Cardiac muscle cell (in vitro differentiated cells and primary cell): ENCODE measurements at regions not wholly inside any gene's neighbourhood (a gene's known extent, or its start where the extent isn't known, plus 50 kb on each side); places are given as distances from the start of the nearest gene placed in this dataset.

ENCODE experiments used
- DNase-seq, 2 donors: peaks; one replicate each; pipeline versions ENCODE4 v3.0.0 to v3.0.0-alpha.2; 2010 to 2017; ENCODE audit warnings: low read depth in 1 of 2, low spot score in 1 of 2
- H3K27ac ChIP-seq: fragments of 200-600 bp; sonication (generic); 2 replicates; pipeline ENCODE4 v1.5.1; 2016
- H3K27me3 ChIP-seq: fragments of 200-600 bp; sonication (generic); 2 replicates; pipeline ENCODE4 v1.6.0; 2016; ENCODE audit warnings: control low read depth
- H3K36me3 ChIP-seq: fragments of 200-600 bp; sonication (generic); 2 replicates; pipeline ENCODE4 v1.5.1; 2016; ENCODE audit warnings: control low read depth
- H3K4me1 ChIP-seq: fragments of 200-600 bp; sonication (generic); 2 replicates; pipeline ENCODE4 v1.8.1; 2017; ENCODE audit warnings: low read depth, mild to moderate bottlenecking, mixed run types
- H3K4me3 ChIP-seq: fragments of 200-600 bp; sonication (generic); 2 replicates; pipeline ENCODE4 v1.5.1; 2016; ENCODE audit warnings: mild to moderate bottlenecking
- H3K9me3 ChIP-seq: fragments of 200-600 bp; sonication (generic); 2 replicates; pipeline ENCODE4 v1.5.1; 2017; ENCODE audit warnings: low read depth, mild to moderate bottlenecking, control low read depth
- TF ChIP-seq, protein P1 (sequence below): IDR thresholded peaks from 2 replicates; pipeline ENCODE4 v1.5.1; 2012; ENCODE audit warnings: low read depth, mild to moderate bottlenecking, low read length

GRCh38 chr19:28456708-28457320 is 756.1 kb downstream of the UQCRFS1 start:
- Histone ChIP-seq H3K9me3 (no peaks in the 10 kb centered on the region), H3K4me3 (no peak overlapping the region), H3K36me3 (no peaks in the 10 kb centered on the region), H3K4me1 (no peaks in the 10 kb centered on the region), H3K27me3 (no peaks in the 10 kb centered on the region), H3K27ac (no peak overlapping the region)
- TF ChIP-seq, protein P1, sequence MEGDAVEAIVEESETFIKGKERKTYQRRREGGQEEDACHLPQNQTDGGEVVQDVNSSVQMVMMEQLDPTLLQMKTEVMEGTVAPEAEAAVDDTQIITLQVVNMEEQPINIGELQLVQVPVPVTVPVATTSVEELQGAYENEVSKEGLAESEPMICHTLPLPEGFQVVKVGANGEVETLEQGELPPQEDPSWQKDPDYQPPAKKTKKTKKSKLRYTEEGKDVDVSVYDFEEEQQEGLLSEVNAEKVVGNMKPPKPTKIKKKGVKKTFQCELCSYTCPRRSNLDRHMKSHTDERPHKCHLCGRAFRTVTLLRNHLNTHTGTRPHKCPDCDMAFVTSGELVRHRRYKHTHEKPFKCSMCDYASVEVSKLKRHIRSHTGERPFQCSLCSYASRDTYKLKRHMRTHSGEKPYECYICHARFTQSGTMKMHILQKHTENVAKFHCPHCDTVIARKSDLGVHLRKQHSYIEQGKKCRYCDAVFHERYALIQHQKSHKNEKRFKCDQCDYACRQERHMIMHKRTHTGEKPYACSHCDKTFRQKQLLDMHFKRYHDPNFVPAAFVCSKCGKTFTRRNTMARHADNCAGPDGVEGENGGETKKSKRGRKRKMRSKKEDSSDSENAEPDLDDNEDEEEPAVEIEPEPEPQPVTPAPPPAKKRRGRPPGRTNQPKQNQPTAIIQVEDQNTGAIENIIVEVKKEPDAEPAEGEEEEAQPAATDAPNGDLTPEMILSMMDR: no peak
- no peak for DNase-seq

DNA sequence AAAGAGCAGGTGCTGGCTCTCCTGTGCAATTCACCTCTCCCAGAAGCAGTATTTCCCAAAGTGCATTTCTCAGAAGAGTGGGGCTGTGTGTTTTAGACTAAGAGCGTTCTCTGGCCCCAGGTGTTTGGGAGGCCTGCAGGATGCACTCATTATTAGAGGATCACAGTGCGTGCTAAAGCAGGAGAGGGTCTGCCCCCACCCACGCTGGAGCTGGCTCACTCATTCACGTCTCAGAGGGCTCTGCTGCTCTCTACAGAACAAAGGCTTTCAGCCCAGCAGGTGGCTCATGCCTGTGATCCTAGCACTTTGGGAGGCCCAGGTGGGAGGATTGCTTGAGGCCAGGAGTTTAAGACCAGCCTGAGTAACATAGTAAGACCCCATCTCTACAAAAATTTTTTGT is 756.7 kb downstream of the UQCRFS1 start:
- DNase-seq: no peak
- H3K9me3 ChIP-seq: no peaks in the 10 kb centered on the region
- H3K27me3 ChIP-seq: no peaks in the 10 kb centered on the region
- H3K36me3 ChIP-seq: no peaks in the 10 kb centered on the region
- no peak overlapping the region for H3K27ac ChIP-seq
- TF ChIP-seq, protein P1: no peak
- no peak overlapping the region for H3K4me3 ChIP-seq
- H3K4me1 ChIP-seq: no peaks in the 10 kb centered on the region

- Histone ChIP-seq H3K27ac (no peak overlapping the region), H3K4me3 (no peak overlapping the region), H3K36me3 (no peaks in the 10 kb centered on the region), H3K9me3 (no peaks in the 10 kb centered on the region), H3K4me1 (no peaks in the 10 kb centered on the region), H3K27me3 (no peaks in the 10 kb centered on the region)
- no peak for DNase-seq
- TF ChIP-seq, protein P1: no peak
Measured at GRCh38 chr19:28454083-28454482, 758.9 kb downstream of the UQCRFS1 start.

DNA sequence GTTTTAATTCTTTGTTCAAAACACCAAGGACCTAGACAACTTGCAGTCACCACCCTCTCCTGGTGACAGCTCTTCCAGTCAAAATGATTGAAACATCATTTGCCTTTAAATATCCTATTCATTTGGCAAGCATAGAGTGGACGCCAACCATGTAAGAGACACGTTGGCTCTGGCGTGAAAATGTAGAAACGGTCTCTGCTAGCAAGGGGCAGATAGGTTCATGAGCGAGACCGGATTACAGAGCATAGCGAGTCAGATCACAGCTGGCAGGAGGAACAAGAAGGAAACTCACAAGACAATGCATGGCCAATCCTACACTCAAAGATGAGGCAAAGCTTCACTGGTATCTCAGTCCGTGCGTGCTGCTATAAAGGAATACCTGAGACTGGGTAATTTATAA is 759.5 kb downstream of the UQCRFS1 start:
- H3K4me3 ChIP-seq: no peak overlapping the region
- TF ChIP-seq, protein P1: no peak
- H3K27ac ChIP-seq: no peak overlapping the region
- no peaks in the 10 kb centered on the region for H3K9me3 ChIP-seq
- no peaks in the 10 kb centered on the region for H3K36me3 ChIP-seq
- no peaks in the 10 kb centered on the region for H3K27me3 ChIP-seq
- H3K4me1 ChIP-seq: no peaks in the 10 kb centered on the region
- no peak for DNase-seq

- no peaks in the 10 kb centered on the region for H3K4me1 ChIP-seq
- H3K36me3 ChIP-seq: no peaks in the 10 kb centered on the region
- no peaks in the 10 kb centered on the region for H3K9me3 ChIP-seq
- TF ChIP-seq, protein P1: no peak
- H3K27ac ChIP-seq: no peak overlapping the region
- H3K4me3 ChIP-seq: no peak overlapping the region
- DNase-seq: no peak
- H3K27me3 ChIP-seq: no peaks in the 10 kb centered on the region
Measured at GRCh38 chr19:28449803-28450202, 763.1 kb downstream of the UQCRFS1 start.
